ENCODE measurements at regions not wholly inside any gene's neighbourhood (a gene's known extent, or its start where the extent isn't known, plus 50 kb on each side); places are given as distances from the start of the nearest gene placed in this dataset.

GRCh38 chr16:56041556-56042140, 149.6 kb upstream of the GNAO1 start:
- no peaks in the 10 kb centered on the region for H3K36me3 Mint-ChIP-seq (ENCODE audit: low read depth, unreplicated experiment)
- no peak overlapping the region for H3K4me3 Mint-ChIP-seq (ENCODE audit: unreplicated experiment)
- peak; percentile 50 for DNase-seq (ENCODE audit: low spot score)
- no peaks in the 10 kb centered on the region for H3K4me1 Mint-ChIP-seq (ENCODE audit: unreplicated experiment)
- no peaks in the 10 kb centered on the region for H3K9me3 Mint-ChIP-seq (ENCODE audit: unreplicated experiment)
- H3K27ac Mint-ChIP-seq (ENCODE audit: unreplicated experiment): no peak overlapping the region
- no peak for TF ChIP-seq CTCF (IDR thresholded peaks at IDR 0.05; ENCODE audit: unreplicated experiment)
- H3K27me3 Mint-ChIP-seq (ENCODE audit: unreplicated experiment): no peaks in the 10 kb centered on the region

GRCh38 chr16:56038564-56039098, 152.7 kb upstream of the GNAO1 start:
- DNase-seq (ENCODE audit: low spot score): no peak
- no peak for TF ChIP-seq CTCF (IDR thresholded peaks at IDR 0.05; ENCODE audit: unreplicated experiment)
- Mint-ChIP-seq H3K4me1 (ENCODE audit: unreplicated experiment) (no peaks in the 10 kb centered on the region), H3K27me3 (ENCODE audit: unreplicated experiment) (no peaks in the 10 kb centered on the region), H3K36me3 (ENCODE audit: low read depth, unreplicated experiment) (no peaks in the 10 kb centered on the region), H3K4me3 (ENCODE audit: unreplicated experiment) (no peak overlapping the region), H3K27ac (ENCODE audit: unreplicated experiment) (no peak overlapping the region), H3K9me3 (ENCODE audit: unreplicated experiment) (no peaks in the 10 kb centered on the region)

GRCh38 chr16:56032072-56032471, 156.9 kb upstream of the CES5A start:
- H3K9me3 Mint-ChIP-seq (ENCODE audit: unreplicated experiment): no peaks in the 10 kb centered on the region

GRCh38 chr16:56029026-56029425, 153.9 kb upstream of the CES5A start:
- DNase-seq (ENCODE audit: low spot score): no peak
- H3K36me3 Mint-ChIP-seq (ENCODE audit: low read depth, unreplicated experiment): no peaks in the 10 kb centered on the region
- H3K4me1 Mint-ChIP-seq (ENCODE audit: unreplicated experiment): no peaks in the 10 kb centered on the region
- H3K9me3 Mint-ChIP-seq (ENCODE audit: unreplicated experiment): no peaks in the 10 kb centered on the region
- peak; percentile 15 for TF ChIP-seq CTCF (IDR thresholded peaks at IDR 0.05; ENCODE audit: unreplicated experiment)
- no peak overlapping the region for H3K4me3 Mint-ChIP-seq (ENCODE audit: unreplicated experiment)
- no peak overlapping the region for H3K27ac Mint-ChIP-seq (ENCODE audit: unreplicated experiment)
- no peaks in the 10 kb centered on the region for H3K27me3 Mint-ChIP-seq (ENCODE audit: unreplicated experiment)

More at GRCh38 chr16:56032072-56032471, 156.9 kb upstream of the CES5A start:
- Mint-ChIP-seq H3K27ac (ENCODE audit: unreplicated experiment) (no peak overlapping the region), H3K4me3 (ENCODE audit: unreplicated experiment) (no peak overlapping the region), H3K4me1 (ENCODE audit: unreplicated experiment) (no peaks in the 10 kb centered on the region), H3K27me3 (ENCODE audit: unreplicated experiment) (no peaks in the 10 kb centered on the region), H3K36me3 (ENCODE audit: low read depth, unreplicated experiment) (no peaks in the 10 kb centered on the region)
- no peak for TF ChIP-seq CTCF (IDR thresholded peaks at IDR 0.05; ENCODE audit: unreplicated experiment)
- no peak for DNase-seq (ENCODE audit: low spot score)

- TF ChIP-seq CTCF (IDR thresholded peaks at IDR 0.05; ENCODE audit: unreplicated experiment): no peak
- Mint-ChIP-seq H3K36me3 (ENCODE audit: low read depth, unreplicated experiment) (no peaks in the 10 kb centered on the region), H3K4me3 (ENCODE audit: unreplicated experiment) (no peak overlapping the region), H3K9me3 (ENCODE audit: unreplicated experiment) (no peaks in the 10 kb centered on the region), H3K27ac (ENCODE audit: unreplicated experiment) (no peak overlapping the region), H3K27me3 (ENCODE audit: unreplicated experiment) (no peaks in the 10 kb centered on the region), H3K4me1 (ENCODE audit: unreplicated experiment) (no peaks in the 10 kb centered on the region)
- no peak for DNase-seq (ENCODE audit: low spot score)
Measured at GRCh38 chr16:56022818-56023217, 147.6 kb upstream of the CES5A start.
